Pancreas (tissue), 10 donors: ENCODE measurements at regions not wholly inside any gene's neighbourhood (a gene's known extent, or its start where the extent isn't known, plus 50 kb on each side); places are given as distances from the start of the nearest gene placed in this dataset.

Experiments
- ATAC-seq, 4 donors: fragments of 200-7000 bp; cut with Tn5 transposase; one replicate each; pipeline versions ENCODE4 v1.8.0 to v1.9.1; 2020; ENCODE audit warnings: mild to moderate bottlenecking in 4 of 4, moderate library complexity in 4 of 4
- DNase-seq, 6 donors: peaks; one replicate each; pipeline ENCODE4 v3.0.0-alpha.2; 2020
- FAIRE-seq: peaks from 2 replicates; lab custom pipeline; 2012; peaks lifted over from hg19 to GRCh38; lab: Jason Lieb, UNC
- H3K27ac ChIP-seq, 4 donors: fragments of 200-600 bp; sonication (generic); 1 replicate in 3 of 4; 2 replicates in 1 of 4; pipeline versions ENCODE4 v1.5.0 to v1.8.0; 2020
- H3K27me3 ChIP-seq, 4 donors: fragments of 200-600 bp; one replicate each; pipeline ENCODE4 v1.8.0; 2021
- H3K36me3 ChIP-seq, 3 donors: fragments of 200-600 bp; sonication (generic) in 1 of 3; one replicate each; pipeline versions ENCODE4 v1.5.0 to v1.8.0; 2020 to 2021
- H3K4me1 ChIP-seq, 3 donors: fragments of 200-600 bp; one replicate each; pipeline ENCODE4 v1.8.0; 2021
- H3K4me3 ChIP-seq, 4 donors: fragments of 200-600 bp; sonication (generic) in 2 of 4; one replicate each; pipeline versions ENCODE4 v1.5.0 to v1.8.0; 2020 to 2021
- H3K9me3 ChIP-seq, 4 donors: fragments of 200-600 bp; one replicate each; pipeline ENCODE4 v1.8.0; 2021
- WGBS, 2 donors: extraction: QIAGEN DNeasy Blood & Tissue Kit; methylation state at CpG; one replicate each; pipeline ENCODE4 v1.1.7; 2013; 5-methylcytosine and 5-hydroxymethylcytosine counted together
- intact Hi-C, 3 donors: fragments of 100-400 bp; cut with DNase I; formaldehyde crosslinking; loops; one replicate each; pipeline versions ENCODE4 v1.11.1 to v1.14.2; 2022
- TF ChIP-seq, protein P1 (sequence below), 4 donors: fragments of 200-600 bp; sonication (generic) in 3 of 4; IDR thresholded peaks; one replicate each; pipeline versions ENCODE4 v1.5.0 to v1.8.0; 2021; ENCODE audit warnings: antibody characterized with exemption in 4 of 4
- donor health status: healthy with polysubstance abuse.
- donor health status: DM: no; HTN: no; CAD: no; lungs with moderate emphysema.
- donor health status: DM: no; HTN: no; CAD: no.
- donor health status: control.
- donor health status: control.
- donor health status: Bipolar disorder and iron deficiency.
- donor health status: DM: yes; HTN: yes; CAD: no.
- donor health status: DM: no; HTN: no; CAD: no.
- donor health status: DM: no; HTN: no; CAD: no.
- donor health status: DM: yes; HTN: yes; CAD: no.

GRCh38 chr2:217658806-217659205, 344.0 kb downstream of the TNS1 start:
- FAIRE-seq (no peak), DNase-seq (no peak), ATAC-seq (no peak)
- Histone ChIP-seq H3K9me3 (no peaks in the 10 kb centered on the region), H3K4me3 (no peak overlapping the region), H3K27ac (no peak overlapping the region), H3K4me1 (no peaks in the 10 kb centered on the region), H3K36me3 (no peaks in the 10 kb centered on the region), H3K27me3 (no peaks in the 10 kb centered on the region)
- intact Hi-C loops: loop anchor here in 1 of 3 donors (5.0 kb wide), 1 partner anchor 53 kb away; no protein-coding TSS in a partner anchor
- TF ChIP-seq, protein P1, sequence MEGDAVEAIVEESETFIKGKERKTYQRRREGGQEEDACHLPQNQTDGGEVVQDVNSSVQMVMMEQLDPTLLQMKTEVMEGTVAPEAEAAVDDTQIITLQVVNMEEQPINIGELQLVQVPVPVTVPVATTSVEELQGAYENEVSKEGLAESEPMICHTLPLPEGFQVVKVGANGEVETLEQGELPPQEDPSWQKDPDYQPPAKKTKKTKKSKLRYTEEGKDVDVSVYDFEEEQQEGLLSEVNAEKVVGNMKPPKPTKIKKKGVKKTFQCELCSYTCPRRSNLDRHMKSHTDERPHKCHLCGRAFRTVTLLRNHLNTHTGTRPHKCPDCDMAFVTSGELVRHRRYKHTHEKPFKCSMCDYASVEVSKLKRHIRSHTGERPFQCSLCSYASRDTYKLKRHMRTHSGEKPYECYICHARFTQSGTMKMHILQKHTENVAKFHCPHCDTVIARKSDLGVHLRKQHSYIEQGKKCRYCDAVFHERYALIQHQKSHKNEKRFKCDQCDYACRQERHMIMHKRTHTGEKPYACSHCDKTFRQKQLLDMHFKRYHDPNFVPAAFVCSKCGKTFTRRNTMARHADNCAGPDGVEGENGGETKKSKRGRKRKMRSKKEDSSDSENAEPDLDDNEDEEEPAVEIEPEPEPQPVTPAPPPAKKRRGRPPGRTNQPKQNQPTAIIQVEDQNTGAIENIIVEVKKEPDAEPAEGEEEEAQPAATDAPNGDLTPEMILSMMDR (IDR thresholded peaks at IDR 0.05): no peak

DNA sequence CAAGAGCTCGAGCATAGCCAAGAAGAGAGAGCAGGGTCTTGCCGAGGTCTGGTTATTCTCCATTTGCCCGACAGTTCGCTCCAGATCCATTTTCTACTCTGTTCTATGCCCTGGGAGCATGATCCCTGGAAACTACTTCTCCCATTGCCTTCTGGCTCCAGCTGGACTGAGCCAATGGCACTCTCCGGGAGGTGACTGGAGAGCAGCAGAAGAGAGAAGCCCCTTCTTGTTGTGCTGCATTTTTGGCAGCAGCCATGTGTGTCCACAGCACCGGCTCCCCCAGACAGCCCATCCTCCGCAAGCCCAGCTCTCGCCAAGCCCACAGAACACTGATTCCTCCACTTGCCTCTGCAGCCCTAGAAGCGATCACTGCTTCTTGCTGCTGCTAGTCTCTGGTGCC, 345.5 kb downstream of the TNS1 start:
- no peak for DNase-seq

GRCh38 chr2:217656316-217656715, 346.5 kb downstream of the TNS1 start:
- no peaks in the 10 kb centered on the region for H3K9me3 ChIP-seq
- intact Hi-C loops: loop anchor here in 1 of 3 donors (5.0 kb wide), 1 partner anchor 56 kb away; no protein-coding TSS in a partner anchor
- no peak for DNase-seq
- H3K27me3 ChIP-seq: no peaks in the 10 kb centered on the region
- no peak overlapping the region for H3K27ac ChIP-seq
- WGBS, 2 donors: 74 to 75% methylated on average over 3 of the region's 3 CpGs
- no peak for ATAC-seq
- H3K4me3 ChIP-seq: no peak overlapping the region
- H3K4me1 ChIP-seq: no peaks in the 10 kb centered on the region
- TF ChIP-seq, protein P1 (IDR thresholded peaks at IDR 0.05): no peak
- H3K36me3 ChIP-seq: no peaks in the 10 kb centered on the region
- no peak for FAIRE-seq

More for the DNA sequence above, 345.5 kb downstream of the TNS1 start:
- no peak overlapping the region for H3K4me3 ChIP-seq
- H3K36me3 ChIP-seq: no peaks in the 10 kb centered on the region
- H3K27ac ChIP-seq: no peak overlapping the region
- no peaks in the 10 kb centered on the region for H3K4me1 ChIP-seq
- intact Hi-C loops: loop anchor here in 1 of 3 donors (5.0 kb wide), 1 partner anchor 55 kb away; no protein-coding TSS in a partner anchor
- H3K9me3 ChIP-seq: no peaks in the 10 kb centered on the region
- 86 to 87% methylated on average over 9 of the region's 9 CpGs for WGBS, 2 donors
- FAIRE-seq: no peak
- H3K27me3 ChIP-seq: no peaks in the 10 kb centered on the region
- TF ChIP-seq, protein P1 (IDR thresholded peaks at IDR 0.05): no peak
- ATAC-seq: no peak

- H3K36me3 ChIP-seq: no peaks in the 10 kb centered on the region
- no peaks in the 10 kb centered on the region for H3K27me3 ChIP-seq
- TF ChIP-seq, protein P1 (IDR thresholded peaks at IDR 0.05): no peak
- no peaks in the 10 kb centered on the region for H3K4me1 ChIP-seq
- FAIRE-seq (no peak), DNase-seq (no peak), ATAC-seq (no peak)
- intact Hi-C loops: loop anchor here in 1 of 3 donors (5.0 kb wide), 1 partner anchor 57 kb away; no protein-coding TSS in a partner anchor
- no peak overlapping the region for H3K27ac ChIP-seq
- no peaks in the 10 kb centered on the region for H3K9me3 ChIP-seq
- 64 to 68% methylated on average over 1 of the region's 1 CpG for WGBS, 2 donors
- H3K4me3 ChIP-seq: no peak overlapping the region
Measured at GRCh38 chr2:217655651-217656050, 347.1 kb downstream of the TNS1 start.

DNA sequence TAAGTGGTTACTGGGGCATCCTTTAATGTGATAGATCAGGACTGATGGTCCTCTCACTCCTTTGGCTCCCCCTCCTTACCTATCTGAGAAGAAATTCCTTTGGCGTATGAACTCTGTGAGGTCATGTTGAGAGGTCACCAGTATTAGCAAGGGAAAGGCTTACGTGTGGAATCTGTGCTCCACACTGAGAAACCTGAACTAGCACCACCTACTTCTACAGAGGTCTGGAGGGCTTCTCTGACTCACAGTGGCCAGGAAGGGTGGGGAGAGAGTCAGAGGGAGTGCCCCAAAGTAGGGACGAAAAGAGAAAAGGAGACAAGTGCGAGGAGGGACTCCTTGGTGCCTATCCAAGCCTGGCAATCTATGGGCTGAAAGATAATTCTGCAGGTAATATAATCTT, 348.6 kb downstream of the TNS1 start:
- Histone ChIP-seq H3K4me3 (no peak overlapping the region), H3K27ac (no peak overlapping the region), H3K4me1 (no peaks in the 10 kb centered on the region), H3K9me3 (no peaks in the 10 kb centered on the region), H3K27me3 (no peaks in the 10 kb centered on the region), H3K36me3 (no peaks in the 10 kb centered on the region)
- TF ChIP-seq, protein P1 (IDR thresholded peaks at IDR 0.05): no peak
- FAIRE-seq (no peak), ATAC-seq (no peak), DNase-seq (no peak)
- 79% methylated on average over 4 of the region's 4 CpGs for WGBS, 2 donors
- intact Hi-C loops: no loop called here
